IMR-90 (cell line): ENCODE measurements at regions not wholly inside any gene's neighbourhood (a gene's known extent, or its start where the extent isn't known, plus 50 kb on each side); places are given as distances from the start of the nearest gene placed in this dataset.

Experiments used
- ATAC-seq: fragments of 200-7000 bp; cut with Tn5 transposase; 2 replicates; pipeline ENCODE4 v1.9.1; 2020; ENCODE audit warnings: low read depth, mild to moderate bottlenecking, moderate library complexity
- BruUV-seq: library from RNA; stranded (reverse); fragments of 400-500 nt; replicated peaks from 2 replicates; lab custom pipeline; 2021; lab: Mats Ljungman, UMichigan
- CTCF ChIA-PET: fragments of 300-600 bp; formaldehyde crosslinking; extraction: SDS; loops from one replicate; lab custom pipeline; 2021; ENCODE audit warnings: antibody characterized with exemption; lab: Yijun Ruan, JAX
- POLR2A ChIA-PET: fragments of 300-600 bp; sonication (Branson Sonifier 250); formaldehyde crosslinking; loops from one replicate; lab custom pipeline; 2022; ENCODE audit warnings: antibody characterized with exemption; ENCODE audit not compliant: unreplicated experiment; lab: Charles Lee
- DNase-seq: peaks from one replicate; pipeline ENCODE4 v3.0.0; 2013
- H2AFZ ChIP-seq: replicated peaks from 2 replicates; pipeline ENCODE3; 2013; ENCODE audit warnings: low read length, mild to moderate bottlenecking; ENCODE audit not compliant: poor library complexity
- H2AK5ac ChIP-seq: 2 replicates; pipeline ENCODE4 v1.6.1; 2013; ENCODE audit warnings: low read depth, low read length, inconsistent platforms
- H2AK9ac ChIP-seq: replicated peaks from 2 replicates; pipeline ENCODE3; 2013; ENCODE audit warnings: mild to moderate bottlenecking, low read depth, low read length, moderate library complexity; ENCODE audit not compliant: poor library complexity
- H2BK120ac ChIP-seq: 2 replicates; pipeline ENCODE4 v1.6.1; 2013; ENCODE audit warnings: low read depth, low read length, inconsistent platforms
- H2BK15ac ChIP-seq: 3 replicates; pipeline ENCODE4 v1.6.1; 2013; ENCODE audit warnings: low read depth, low read length, inconsistent platforms
- H2BK20ac ChIP-seq: 2 replicates; pipeline ENCODE4 v1.6.1; 2013; ENCODE audit warnings: low read depth, mild to moderate bottlenecking, inconsistent platforms, low read length, moderate library complexity
- H2BK5ac ChIP-seq: 2 replicates; pipeline ENCODE4 v1.6.1; 2013; ENCODE audit warnings: mild to moderate bottlenecking, low read depth, low read length, inconsistent platforms; ENCODE audit not compliant: poor library complexity, severe bottlenecking
- H3K14ac ChIP-seq: replicated peaks from 2 replicates; pipeline ENCODE4 v1.6.1; 2013; ENCODE audit warnings: low read depth, low read length, inconsistent platforms
- H3K18ac ChIP-seq: 2 replicates; pipeline ENCODE4 v1.6.1; 2013; ENCODE audit warnings: low read depth, low read length, control low read depth
- H3K23ac ChIP-seq: 2 replicates; pipeline ENCODE4 v1.6.1; 2013; ENCODE audit warnings: low read depth, low read length, inconsistent platforms
- H3K27ac ChIP-seq: 2 replicates; pipeline ENCODE4 v1.5.1; 2013; ENCODE audit warnings: mild to moderate bottlenecking, control low read depth, low read length; ENCODE audit not compliant: insufficient read depth
- H3K27me3 ChIP-seq: 2 replicates; pipeline ENCODE4 v1.6.1; 2013; ENCODE audit warnings: low read length; ENCODE audit not compliant: control insufficient read depth, insufficient read depth
- H3K36me3 ChIP-seq: 2 replicates; pipeline ENCODE4 v1.6.1; 2013; ENCODE audit warnings: low read length, mixed read lengths; ENCODE audit not compliant: control insufficient read depth, insufficient read depth
- H3K4ac ChIP-seq: 2 replicates; pipeline ENCODE4 v1.6.1; 2013; ENCODE audit warnings: low read depth, low read length, inconsistent platforms
- H3K4me1 ChIP-seq: 2 replicates; pipeline ENCODE4 v1.6.1; 2013; ENCODE audit warnings: low read length, mixed read lengths; ENCODE audit not compliant: control insufficient read depth, insufficient read depth
- H3K4me2 ChIP-seq: 2 replicates; pipeline ENCODE4 v1.6.1; 2013; ENCODE audit warnings: low read depth, mild to moderate bottlenecking, control low read depth, low read length, moderate library complexity
- H3K4me3 ChIP-seq: 2 replicates; pipeline ENCODE4 v1.5.1; 2013; ENCODE audit warnings: low read depth, mild to moderate bottlenecking, control low read depth, low read length, moderate library complexity; ENCODE audit not compliant: insufficient read depth
- H3K56ac ChIP-seq: 2 replicates; pipeline ENCODE4 v1.6.1; 2013; ENCODE audit warnings: low read length, inconsistent platforms; ENCODE audit not compliant: insufficient read depth; ENCODE audit errors: extremely low read depth
- H3K79me1 ChIP-seq, 2 experiments: 2 replicates each; pipeline ENCODE4 v1.6.1; 2013; ENCODE audit warnings: low read length in 2 of 2, inconsistent platforms in 1 of 2, low read depth in 1 of 2
- H3K9ac ChIP-seq: 2 replicates; pipeline ENCODE4 v1.6.1; 2013; ENCODE audit warnings: low read depth, low read length, control low read depth
- H3K9me1 ChIP-seq: 2 replicates; pipeline ENCODE4 v1.6.1; 2013; ENCODE audit warnings: low read length, inconsistent platforms; ENCODE audit not compliant: insufficient read depth
- H3K9me3 ChIP-seq: 2 replicates; pipeline ENCODE4 v1.6.1; 2013; ENCODE audit warnings: low read length; ENCODE audit not compliant: control insufficient read depth, insufficient read depth
- H4K20me1 ChIP-seq: 2 replicates; pipeline ENCODE4 v1.6.1; 2013; ENCODE audit warnings: low read length, inconsistent platforms; ENCODE audit not compliant: insufficient read depth
- H4K5ac ChIP-seq: 2 replicates; pipeline ENCODE4 v1.6.1; 2013; ENCODE audit warnings: mild to moderate bottlenecking, low read depth, low read length, control low read depth
- H4K8ac ChIP-seq, 2 experiments: 2 replicates each; pipeline ENCODE4 v1.6.1; 2013; ENCODE audit warnings: low read depth in 2 of 2, low read length in 2 of 2, control low read depth in 1 of 2, inconsistent platforms in 1 of 2
- H4K91ac ChIP-seq: 2 replicates; pipeline ENCODE4 v1.6.1; 2013; ENCODE audit warnings: low read depth, low read length, inconsistent platforms; ENCODE audit not compliant: insufficient read depth
- BHLHE40 ChIP-seq: fragments of 150-350 bp; IDR thresholded peaks from 2 replicates; pipeline ENCODE4 v1.6.1; 2016; ENCODE audit warnings: mild to moderate bottlenecking, low read depth, low read length
- CEBPB ChIP-seq: IDR thresholded peaks from 2 replicates; pipeline ENCODE4 v1.6.1; 2012; ENCODE audit warnings: low read depth, low read length, improper control_type of control experiment
- CHD1 ChIP-seq: IDR thresholded peaks from 2 replicates; pipeline ENCODE4 v1.6.1; 2012; ENCODE audit warnings: low read depth, low read length, improper control_type of control experiment
- CTCF ChIP-seq: conservative IDR thresholded peaks from 2 replicates; pipeline ENCODE4 v1.5.1; 2012; ENCODE audit warnings: mild to moderate bottlenecking, low read depth, low read length, improper control_type of control experiment
- ELK1 ChIP-seq: fragments of 150-350 bp; IDR thresholded peaks from 2 replicates; pipeline ENCODE4 v1.6.1; 2016; ENCODE audit warnings: low read depth, mild to moderate bottlenecking, low read length, moderate library complexity, borderline replicate concordance
- FOS ChIP-seq: fragments of 150-350 bp; IDR thresholded peaks from 2 replicates; pipeline ENCODE4 v1.6.1; 2016; ENCODE audit warnings: low read depth, low read length
- MAFK ChIP-seq: IDR thresholded peaks from 2 replicates; pipeline ENCODE4 v1.6.1; 2012; ENCODE audit warnings: low read depth, low read length, improper control_type of control experiment
- MAZ ChIP-seq: IDR thresholded peaks from 2 replicates; pipeline ENCODE4 v1.6.1; 2012; ENCODE audit warnings: low read depth, mild to moderate bottlenecking, low read length, improper control_type of control experiment, moderate library complexity, borderline replicate concordance
- MXI1 ChIP-seq: IDR thresholded peaks from 2 replicates; pipeline ENCODE4 v1.6.1; 2012; ENCODE audit warnings: low read depth, mild to moderate bottlenecking, low read length, moderate library complexity, borderline replicate concordance
- NFE2L2 ChIP-seq: fragments of 150-350 bp; IDR thresholded peaks from 2 replicates; pipeline ENCODE4 v1.6.1; 2016; ENCODE audit warnings: low read depth, mild to moderate bottlenecking, low read length
- POLR2A ChIP-seq: IDR thresholded peaks from 2 replicates; pipeline ENCODE4 v1.6.1; 2012; ENCODE audit warnings: mild to moderate bottlenecking, low read depth, low read length
- RAD21 ChIP-seq: IDR thresholded peaks from 2 replicates; pipeline ENCODE4 v1.6.1; 2012; ENCODE audit warnings: low read length, improper control_type of control experiment
- RCOR1 ChIP-seq: IDR thresholded peaks from 2 replicates; pipeline ENCODE4 v1.6.1; 2012; ENCODE audit warnings: mild to moderate bottlenecking, low read length, improper control_type of control experiment; ENCODE audit not compliant: insufficient replicate concordance
- RFX5 ChIP-seq: IDR thresholded peaks from 2 replicates; pipeline ENCODE4 v1.8.0; 2012; ENCODE audit warnings: low read depth, mild to moderate bottlenecking, low read length, moderate library complexity
- SMC3 ChIP-seq: fragments of 150-350 bp; IDR thresholded peaks from 2 replicates; pipeline ENCODE4 v1.6.1; 2016; ENCODE audit warnings: low read depth, mild to moderate bottlenecking, antibody characterized with exemption, low read length, moderate library complexity
- WGBS, 2 experiments: methylation state at CpG; one replicate each; pipeline versions ENCODE4 v1.1.5 to v1.1.7; 2013; ENCODE audit warnings: missing lambda C conversion rate in 2 of 2; ENCODE audit not compliant: insufficient read length in 1 of 2; ENCODE audit errors: extremely low coverage in 2 of 2; 5-methylcytosine and 5-hydroxymethylcytosine counted together
- dilution Hi-C: fragments of 300-500 bp; cut with HindIII; formaldehyde crosslinking; loops from one replicate; pipeline ENCODE4 v1.14.3; 2018; ENCODE audit warnings: low sequenced_read_pairs; ENCODE audit not compliant: unreplicated experiment
- in situ Hi-C: fragments of 300-500 bp; cut with MboI; formaldehyde crosslinking; loops from 3 replicates; pipeline ENCODE4 v1.14.3; 2019; ENCODE audit warnings: low sequenced_read_pairs, inconsistent platforms, mixed read lengths
- intact Hi-C: fragments of 100-400 bp; cut with micrococcal nuclease; formaldehyde crosslinking; loops from 2 replicates; pipeline ENCODE4 v1.10.0; 2022

- Histone ChIP-seq H3K4me2 (no peak overlapping the region), H3K27me3 (no peaks in the 10 kb centered on the region), H2BK120ac (no peak overlapping the region; the same call in 1 of the 2 replicates), H3K4me1 (peaks cover 10% of the 10 kb centered on the region), H3K36me3 (no peaks in the 10 kb centered on the region), H4K20me1 (no peaks in the 10 kb centered on the region), H2AK5ac (no peak overlapping the region), H2BK15ac (peak overlapping the region; percentile 30; the same call in 1 of the 3 replicates), H3K18ac (no peak overlapping the region), H3K9me3 (no peaks in the 10 kb centered on the region), H2BK20ac (no peak overlapping the region), H3K9me1 (0 out of 2 replicates have a peak, but pooled peaks cover 6% of the 10 kb centered on the region), H3K4me3 (no peak overlapping the region), H3K27ac (no peak overlapping the region), H3K23ac (no peak overlapping the region), H4K91ac (no peak overlapping the region), H2BK5ac (no peak overlapping the region), H2AK9ac (no peak overlapping the region), H3K79me1 (no peaks in the 10 kb centered on the region), H3K9ac (no peak overlapping the region), H4K5ac (no peak overlapping the region), H2AFZ (no peak overlapping the region), H3K14ac (no peak overlapping the region; the same call in 1 of the 2 replicates), H3K56ac (no peak overlapping the region), H4K8ac (no peak overlapping the region), H3K4ac (peak overlapping the region; percentile 33; the same call in 1 of the 2 replicates)
- 100% methylated on average over 1 of the region's 17 CpGs for WGBS, 2 experiments
- TF ChIP-seq ELK1 (no peak), FOS (no peak), BHLHE40 (no peak), NFE2L2 (no peak), MXI1 (no peak), POLR2A (no peak), SMC3 (no peak), RFX5 (no peak), CEBPB (no peak), CTCF (no peak), CHD1 (no peak), MAZ (no peak), MAFK (no peak), RAD21 (no peak), RCOR1 (no peak)
- CTCF ChIA-PET: no interaction called here
- ATAC-seq (no peak), DNase-seq (no peak)
- intact Hi-C loops: no loop called here
- in situ Hi-C loops: no loop called here
- POLR2A ChIA-PET: no interaction called here
- dilution Hi-C loops: no loop called here
- no TSS peak for BruUV-seq
Observed at GRCh38 chr20:50330504-50331313, 140.1 kb downstream of the CEBPB start.
